Calu3 (cell line): ENCODE measurements at regions not wholly inside any gene's neighbourhood (a gene's known extent, or its start where the extent isn't known, plus 50 kb on each side); places are given as distances from the start of the nearest gene placed in this dataset.

Experiments used
- BruUV-seq: library from RNA; stranded (reverse); fragments of 400-500 nt; replicated peaks from 2 replicates; lab custom pipeline; 2021; lab: Mats Ljungman, UMichigan
- CTCF ChIA-PET: fragments of 300-600 bp; sonication (Branson Sonifier 250); formaldehyde crosslinking; loops from one replicate; lab custom pipeline; 2022; ENCODE audit warnings: antibody characterized with exemption; lab: Charles Lee
- DNase-seq: peaks from one replicate; pipeline ENCODE4 v3.0.0; 2022
- H3K27ac Mint-ChIP-seq: one replicate; pipeline ENCODE4 v1.8.0; 2022; ENCODE audit warnings: mixed read lengths; ENCODE audit not compliant: unreplicated experiment
- H3K27me3 Mint-ChIP-seq: one replicate; pipeline ENCODE4 v1.8.0; 2022; ENCODE audit warnings: mixed read lengths; ENCODE audit not compliant: unreplicated experiment
- H3K36me3 Mint-ChIP-seq: one replicate; pipeline ENCODE4 v1.8.0; 2022; ENCODE audit warnings: mild to moderate bottlenecking, moderate library complexity, mixed read lengths; ENCODE audit not compliant: insufficient read depth, unreplicated experiment
- H3K4me1 Mint-ChIP-seq: one replicate; pipeline ENCODE4 v1.8.0; 2022; ENCODE audit warnings: mild to moderate bottlenecking, low read depth, mixed read lengths; ENCODE audit not compliant: unreplicated experiment
- H3K4me3 Mint-ChIP-seq: one replicate; pipeline ENCODE4 v1.8.0; 2022; ENCODE audit warnings: mild to moderate bottlenecking, low read depth, moderate library complexity, mixed read lengths; ENCODE audit not compliant: unreplicated experiment
- H3K9me3 Mint-ChIP-seq: one replicate; pipeline ENCODE4 v1.8.0; 2022; ENCODE audit warnings: low read depth, mixed read lengths; ENCODE audit not compliant: unreplicated experiment
- intact Hi-C: fragments of 100-400 bp; cut with micrococcal nuclease; formaldehyde crosslinking; loops from one replicate; pipeline ENCODE4 v1.10.0; 2022; ENCODE audit not compliant: unreplicated experiment
- TF ChIP-seq, protein P1 (sequence below): fragments of 200-600 bp; IDR thresholded peaks from one replicate; pipeline ENCODE4 v1.8.0; 2022; ENCODE audit warnings: antibody characterized with exemption; ENCODE audit not compliant: unreplicated experiment

DNA sequence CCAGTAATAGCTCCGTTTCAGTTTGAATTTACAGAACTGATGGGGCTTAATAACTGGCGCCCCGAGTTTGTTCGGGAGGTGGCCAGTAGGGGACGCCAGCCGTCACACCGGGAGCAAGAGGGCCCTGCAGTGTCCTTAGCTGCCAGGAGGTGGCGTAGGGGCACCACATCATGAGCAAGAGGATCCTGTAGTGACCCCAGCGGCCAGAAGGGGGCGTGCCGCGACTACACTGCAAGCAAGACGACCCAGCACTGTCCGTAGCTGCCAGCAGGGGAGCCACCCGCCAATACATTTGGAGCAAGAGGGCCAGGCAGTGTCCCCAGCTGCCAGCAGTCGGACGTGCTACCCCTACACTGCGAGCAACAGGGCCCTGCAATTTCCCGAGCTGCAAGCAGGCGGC is 663.7 kb upstream of the B3GAT1 start:
- Mint-ChIP-seq H3K36me3 (no peaks in the 10 kb centered on the region), H3K4me3 (no peak overlapping the region), H3K4me1 (no peaks in the 10 kb centered on the region), H3K9me3 (peaks cover 5% of the 10 kb centered on the region), H3K27me3 (no peaks in the 10 kb centered on the region), H3K27ac (no peak overlapping the region)
- intact Hi-C loops, result no loop called here
- TF ChIP-seq, protein P1, sequence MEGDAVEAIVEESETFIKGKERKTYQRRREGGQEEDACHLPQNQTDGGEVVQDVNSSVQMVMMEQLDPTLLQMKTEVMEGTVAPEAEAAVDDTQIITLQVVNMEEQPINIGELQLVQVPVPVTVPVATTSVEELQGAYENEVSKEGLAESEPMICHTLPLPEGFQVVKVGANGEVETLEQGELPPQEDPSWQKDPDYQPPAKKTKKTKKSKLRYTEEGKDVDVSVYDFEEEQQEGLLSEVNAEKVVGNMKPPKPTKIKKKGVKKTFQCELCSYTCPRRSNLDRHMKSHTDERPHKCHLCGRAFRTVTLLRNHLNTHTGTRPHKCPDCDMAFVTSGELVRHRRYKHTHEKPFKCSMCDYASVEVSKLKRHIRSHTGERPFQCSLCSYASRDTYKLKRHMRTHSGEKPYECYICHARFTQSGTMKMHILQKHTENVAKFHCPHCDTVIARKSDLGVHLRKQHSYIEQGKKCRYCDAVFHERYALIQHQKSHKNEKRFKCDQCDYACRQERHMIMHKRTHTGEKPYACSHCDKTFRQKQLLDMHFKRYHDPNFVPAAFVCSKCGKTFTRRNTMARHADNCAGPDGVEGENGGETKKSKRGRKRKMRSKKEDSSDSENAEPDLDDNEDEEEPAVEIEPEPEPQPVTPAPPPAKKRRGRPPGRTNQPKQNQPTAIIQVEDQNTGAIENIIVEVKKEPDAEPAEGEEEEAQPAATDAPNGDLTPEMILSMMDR, result peak; percentile 53
- CTCF ChIA-PET, result no interaction called here
- peak; percentile 56 for DNase-seq
- no TSS peak for BruUV-seq

DNA sequence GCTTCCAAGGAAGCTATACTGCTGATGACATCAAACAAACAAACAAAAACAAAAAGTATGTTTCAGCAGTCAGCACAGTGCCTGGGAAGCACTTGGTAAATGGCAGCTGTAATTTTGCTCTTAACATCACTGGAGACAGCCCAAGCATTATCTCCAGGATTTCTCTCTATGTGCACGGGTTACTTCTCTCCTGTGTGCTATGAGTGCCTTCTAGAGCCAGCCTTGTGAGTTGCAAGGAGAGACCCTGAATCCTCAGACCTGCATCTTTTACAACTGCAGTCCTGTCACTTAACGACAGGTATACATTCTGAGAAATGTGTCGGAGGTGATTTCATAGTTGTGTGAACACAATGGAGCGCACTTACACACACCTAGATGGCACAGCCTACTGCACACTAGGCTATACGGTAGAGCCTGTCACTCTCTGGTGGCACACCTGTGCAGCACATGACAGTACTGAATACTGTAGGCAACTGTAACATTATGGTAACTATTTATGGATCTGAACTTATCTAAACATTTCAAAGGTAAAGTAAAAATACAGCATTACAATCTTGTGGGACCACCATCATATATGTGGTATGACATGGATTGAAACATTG is 662.5 kb upstream of the B3GAT1 start:
- H3K9me3 Mint-ChIP-seq, result peaks cover 9% of the 10 kb centered on the region
- no peaks in the 10 kb centered on the region for H3K36me3 Mint-ChIP-seq
- no peak overlapping the region for H3K4me3 Mint-ChIP-seq
- H3K27ac Mint-ChIP-seq, result no peak overlapping the region
- CTCF ChIA-PET, result no interaction called here
- H3K4me1 Mint-ChIP-seq, result no peaks in the 10 kb centered on the region
- no peak for DNase-seq
- TF ChIP-seq, protein P1, result no peak
- intact Hi-C loops, result no loop called here
- BruUV-seq, result no TSS peak
- no peaks in the 10 kb centered on the region for H3K27me3 Mint-ChIP-seq

DNA sequence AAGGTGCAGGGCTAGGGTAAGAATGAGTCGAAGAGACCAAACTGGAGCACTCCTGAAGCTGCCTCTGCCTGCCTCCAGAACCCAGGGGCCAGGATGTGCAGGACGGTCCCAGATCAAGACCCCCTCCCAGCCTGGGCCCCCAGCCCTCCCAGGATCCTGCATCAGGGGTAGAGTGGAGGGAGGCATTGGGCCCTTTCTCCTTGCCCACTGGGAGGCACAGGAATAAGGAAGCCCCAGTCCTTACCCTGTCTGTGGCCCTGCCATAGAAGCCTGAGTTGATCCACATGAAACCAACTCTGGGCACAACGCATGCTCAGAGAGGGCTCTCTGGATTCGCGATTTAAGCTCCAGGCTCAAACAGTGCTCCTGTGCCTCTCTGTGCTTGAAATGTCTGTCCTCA is 661.8 kb upstream of the B3GAT1 start:
- Mint-ChIP-seq H3K9me3 (peaks cover 9% of the 10 kb centered on the region), H3K36me3 (no peaks in the 10 kb centered on the region), H3K27ac (no peak overlapping the region), H3K4me1 (no peaks in the 10 kb centered on the region), H3K4me3 (no peak overlapping the region), H3K27me3 (no peaks in the 10 kb centered on the region)
- DNase-seq, result no peak
- TF ChIP-seq, protein P1, result no peak
- CTCF ChIA-PET, result no interaction called here
- no TSS peak for BruUV-seq
- intact Hi-C loops, result no loop called here

DNA sequence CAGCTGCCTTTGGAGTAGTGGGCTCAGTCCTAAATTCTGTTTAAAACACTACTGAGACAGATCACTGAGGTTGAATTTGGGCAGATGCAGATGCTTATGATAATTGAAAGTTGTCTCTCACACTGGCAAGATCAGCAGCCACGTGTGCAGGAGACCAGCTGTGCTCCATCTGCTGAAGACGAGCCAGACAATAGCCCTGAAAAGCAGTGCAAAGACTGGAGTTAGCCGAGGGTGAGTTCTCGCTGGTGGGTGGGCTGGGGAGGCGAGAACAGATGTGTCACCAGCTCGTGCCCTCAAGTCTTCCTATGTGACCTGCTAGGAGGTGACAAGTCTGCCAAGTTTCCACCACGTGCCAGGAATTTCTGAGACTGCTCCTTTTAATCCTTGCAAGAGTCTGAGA is 661.3 kb upstream of the B3GAT1 start:
- Mint-ChIP-seq H3K9me3 (peaks cover 9% of the 10 kb centered on the region), H3K4me3 (no peak overlapping the region), H3K4me1 (no peaks in the 10 kb centered on the region), H3K27me3 (no peaks in the 10 kb centered on the region), H3K27ac (no peak overlapping the region), H3K36me3 (no peaks in the 10 kb centered on the region)
- BruUV-seq, result no TSS peak
- CTCF ChIA-PET, result no interaction called here
- TF ChIP-seq, protein P1, result no peak
- no peak for DNase-seq
- intact Hi-C loops, result no loop called here
